Astrocyte of the cerebellum (primary cell): ENCODE measurements at regions not wholly inside any gene's neighbourhood (a gene's known extent, or its start where the extent isn't known, plus 50 kb on each side); places are given as distances from the start of the nearest gene placed in this dataset.

Source experiments
- DNase-seq: peaks from one replicate; pipeline ENCODE4 v3.0.0-alpha.2; 2011; ENCODE audit warnings: low read depth
- H3K4me3 ChIP-seq: 2 replicates; pipeline ENCODE4 v1.5.1; 2011; ENCODE audit warnings: mild to moderate bottlenecking, low read depth, low read length, moderate library complexity
- CTCF ChIP-seq: IDR thresholded peaks from 2 replicates; pipeline ENCODE4 v1.5.1; 2012; ENCODE audit warnings: low read length, low read depth, moderate library complexity, mild to moderate bottlenecking; ENCODE audit errors: missing control alignments
- in situ Hi-C: cut with HindIII; loops from 2 replicates; pipeline ENCODE4 v1.10.0; 2017; ENCODE audit warnings: low sequenced_read_pairs

- TF ChIP-seq CTCF: no peak
- in situ Hi-C loops: no loop called here
- no peak for DNase-seq
- no peak overlapping the region for H3K4me3 ChIP-seq
Measured at GRCh38 chr2:118322406-118322805, 234.1 kb downstream of the INSIG2 start.

- no peak overlapping the region for H3K4me3 ChIP-seq
- in situ Hi-C loops: no loop called here
- no peak for DNase-seq
Measured at GRCh38 chr2:118321432-118322105, 233.3 kb downstream of the INSIG2 start.

GRCh38 chr2:118320658-118321057, 232.4 kb downstream of the INSIG2 start:
- no peak overlapping the region for H3K4me3 ChIP-seq
- TF ChIP-seq CTCF: no peak
- DNase-seq: no peak
- in situ Hi-C loops: no loop called here

More at GRCh38 chr2:118321432-118322105, 233.3 kb downstream of the INSIG2 start:
- TF ChIP-seq CTCF: no peak

- TF ChIP-seq CTCF: no peak
Measured at GRCh38 chr2:118320196-118320595, 231.9 kb downstream of the INSIG2 start.

GRCh38 chr2:118319271-118319684, 231.0 kb downstream of the INSIG2 start:
- H3K4me3 ChIP-seq: no peak overlapping the region
- DNase-seq: no peak
- no peak for TF ChIP-seq CTCF
- in situ Hi-C loops: no loop called here

More at GRCh38 chr2:118320196-118320595, 231.9 kb downstream of the INSIG2 start:
- DNase-seq: no peak
- in situ Hi-C loops: no loop called here
- H3K4me3 ChIP-seq: no peak overlapping the region

- TF ChIP-seq CTCF: no peak
- no peak for DNase-seq
- in situ Hi-C loops: no loop called here
- H3K4me3 ChIP-seq: no peak overlapping the region
Measured at GRCh38 chr2:118315606-118316005, 227.3 kb downstream of the INSIG2 start.
